Loucy (cell line): ENCODE measurements at regions not wholly inside any gene's neighbourhood (a gene's known extent, or its start where the extent isn't known, plus 50 kb on each side); places are given as distances from the start of the nearest gene placed in this dataset.

Source experiments
- H2AFZ ChIP-seq: fragments of 200-600 bp; sonication (generic); 2 replicates; pipeline ENCODE4 v1.6.0; 2016; ENCODE audit warnings: antibody characterized with exemption, mild to moderate bottlenecking, low read length, moderate library complexity
- H3F3A ChIP-seq: fragments of 200-600 bp; 2 replicates; pipeline ENCODE4 v1.6.0; 2016; ENCODE audit warnings: antibody characterized with exemption, low read depth, mild to moderate bottlenecking
- H3K27me3 ChIP-seq: fragments of 200-600 bp; sonication (generic); 2 replicates; pipeline ENCODE4 v1.6.1; 2014; ENCODE audit warnings: low read length, mild to moderate bottlenecking; ENCODE audit not compliant: insufficient read depth, poor library complexity, severe bottlenecking
- H3K36me3 ChIP-seq: fragments of 200-600 bp; sonication (generic); 2 replicates; pipeline ENCODE4 v1.6.1; 2016; ENCODE audit warnings: low read length; ENCODE audit not compliant: insufficient read depth
- H3K4me1 ChIP-seq: fragments of 200-600 bp; sonication (generic); 2 replicates; pipeline ENCODE4 v1.5.1; 2014; ENCODE audit warnings: low read length, mild to moderate bottlenecking; ENCODE audit not compliant: insufficient read depth, poor library complexity, severe bottlenecking
- H3K4me2 ChIP-seq: fragments of 200-600 bp; sonication (generic); 2 replicates; pipeline ENCODE4 v1.6.0; 2014; ENCODE audit warnings: antibody characterized with exemption, low read length, low read depth, mild to moderate bottlenecking; ENCODE audit not compliant: poor library complexity, severe bottlenecking
- H3K4me3 ChIP-seq: fragments of 200-600 bp; sonication (generic); 2 replicates; pipeline ENCODE4 v1.5.1; 2014; ENCODE audit warnings: low read length, mild to moderate bottlenecking, mixed read lengths; ENCODE audit not compliant: poor library complexity, severe bottlenecking
- H3K79me2 ChIP-seq: fragments of 200-600 bp; sonication (generic); 2 replicates; pipeline ENCODE4 v1.6.1; 2014; ENCODE audit warnings: low read length; ENCODE audit not compliant: insufficient read depth
- H3K9ac ChIP-seq: fragments of 200-600 bp; sonication (generic); 2 replicates; pipeline ENCODE4 v1.6.0; 2014; ENCODE audit warnings: mild to moderate bottlenecking, low read depth, low read length, moderate library complexity; ENCODE audit not compliant: poor library complexity, severe bottlenecking
- H3K9me2 ChIP-seq: fragments of 200-600 bp; sonication (generic); replicated peaks from 2 replicates; pipeline ENCODE4 v1.6.1; 2016; ENCODE audit warnings: low read depth, low read length, mixed read lengths
- H3K9me3 ChIP-seq: fragments of 200-600 bp; sonication (generic); 2 replicates; pipeline ENCODE4 v1.6.1; 2014; ENCODE audit warnings: mild to moderate bottlenecking, antibody characterized with exemption, low read length, low read depth; ENCODE audit not compliant: insufficient read depth
- H4K20me1 ChIP-seq: fragments of 200-600 bp; sonication (generic); 2 replicates; pipeline ENCODE4 v1.6.0; 2014; ENCODE audit warnings: antibody characterized with exemption, low read length, mild to moderate bottlenecking; ENCODE audit not compliant: insufficient read depth, poor library complexity, severe bottlenecking
- EZH2phosphoT487 ChIP-seq: fragments of 200-600 bp; IDR thresholded peaks from 2 replicates; pipeline ENCODE4 v1.6.1; 2018; ENCODE audit warnings: antibody characterized with exemption, mild to moderate bottlenecking, moderate library complexity, borderline replicate concordance
- TF ChIP-seq, protein P1 (sequence below): fragments of 200-600 bp; sonication (generic); conservative IDR thresholded peaks from 2 replicates; pipeline ENCODE4 v1.5.1; 2014; ENCODE audit warnings: mild to moderate bottlenecking, antibody characterized with exemption, low read length

GRCh38 chr1:79113836-79114235 is 107.3 kb upstream of the ADGRL4 start:
- Histone ChIP-seq H4K20me1 (no peaks in the 10 kb centered on the region), H3K79me2 (no peaks in the 10 kb centered on the region), H3F3A (no peaks in the 10 kb centered on the region), H3K27me3 (no peaks in the 10 kb centered on the region), H3K9me2 (0 out of 2 replicates have a peak, but pooled peaks cover 5% of the 10 kb centered on the region), H3K9ac (no peak overlapping the region), H3K36me3 (no peaks in the 10 kb centered on the region), H3K4me1 (no peaks in the 10 kb centered on the region), H2AFZ (no peak overlapping the region), H3K4me3 (no peak overlapping the region), H3K9me3 (0 out of 2 replicates have a peak, but pooled peaks cover 2% of the 10 kb centered on the region), H3K4me2 (no peak overlapping the region)
- TF ChIP-seq, protein P1, sequence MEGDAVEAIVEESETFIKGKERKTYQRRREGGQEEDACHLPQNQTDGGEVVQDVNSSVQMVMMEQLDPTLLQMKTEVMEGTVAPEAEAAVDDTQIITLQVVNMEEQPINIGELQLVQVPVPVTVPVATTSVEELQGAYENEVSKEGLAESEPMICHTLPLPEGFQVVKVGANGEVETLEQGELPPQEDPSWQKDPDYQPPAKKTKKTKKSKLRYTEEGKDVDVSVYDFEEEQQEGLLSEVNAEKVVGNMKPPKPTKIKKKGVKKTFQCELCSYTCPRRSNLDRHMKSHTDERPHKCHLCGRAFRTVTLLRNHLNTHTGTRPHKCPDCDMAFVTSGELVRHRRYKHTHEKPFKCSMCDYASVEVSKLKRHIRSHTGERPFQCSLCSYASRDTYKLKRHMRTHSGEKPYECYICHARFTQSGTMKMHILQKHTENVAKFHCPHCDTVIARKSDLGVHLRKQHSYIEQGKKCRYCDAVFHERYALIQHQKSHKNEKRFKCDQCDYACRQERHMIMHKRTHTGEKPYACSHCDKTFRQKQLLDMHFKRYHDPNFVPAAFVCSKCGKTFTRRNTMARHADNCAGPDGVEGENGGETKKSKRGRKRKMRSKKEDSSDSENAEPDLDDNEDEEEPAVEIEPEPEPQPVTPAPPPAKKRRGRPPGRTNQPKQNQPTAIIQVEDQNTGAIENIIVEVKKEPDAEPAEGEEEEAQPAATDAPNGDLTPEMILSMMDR: no peak
- no peak for TF ChIP-seq EZH2phosphoT487

GRCh38 chr1:79110749-79111148 is 104.2 kb upstream of the ADGRL4 start:
- H4K20me1 ChIP-seq: no peaks in the 10 kb centered on the region
- no peaks in the 10 kb centered on the region for H3K27me3 ChIP-seq
- 0 out of 2 replicates have a peak, but pooled peaks cover 5% of the 10 kb centered on the region for H3K9me2 ChIP-seq
- no peak overlapping the region for H3K4me3 ChIP-seq
- H3K4me1 ChIP-seq: no peaks in the 10 kb centered on the region
- no peaks in the 10 kb centered on the region for H3K36me3 ChIP-seq
- H3F3A ChIP-seq: no peaks in the 10 kb centered on the region
- no peak overlapping the region for H3K9ac ChIP-seq
- H3K9me3 ChIP-seq: 0 out of 2 replicates have a peak, but pooled peaks cover 2% of the 10 kb centered on the region
- H3K79me2 ChIP-seq: no peaks in the 10 kb centered on the region
- no peak overlapping the region for H3K4me2 ChIP-seq
- no peak overlapping the region for H2AFZ ChIP-seq
- TF ChIP-seq, protein P1: no peak
- TF ChIP-seq EZH2phosphoT487: no peak

DNA sequence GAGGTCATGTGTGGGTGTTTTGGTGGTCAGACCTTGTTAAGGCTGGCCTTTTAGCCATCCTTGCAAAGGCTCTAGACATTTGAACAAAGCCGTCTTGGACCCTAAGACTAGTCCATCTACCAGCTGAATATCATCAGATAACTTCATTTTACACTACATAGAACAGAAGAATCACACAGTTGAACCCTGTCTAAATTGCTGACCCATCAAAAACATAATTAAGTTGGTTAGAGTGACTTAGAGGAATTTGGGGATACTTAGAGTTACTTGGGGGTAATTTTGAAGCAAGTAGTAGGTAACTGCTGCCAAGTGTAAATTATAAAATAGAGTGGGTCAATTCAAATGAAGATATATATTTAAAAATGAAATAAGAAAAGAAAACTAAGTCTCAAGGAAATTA is 102.9 kb upstream of the ADGRL4 start:
- H3K9ac ChIP-seq: no peak overlapping the region
- 0 out of 2 replicates have a peak, but pooled peaks cover 2% of the 10 kb centered on the region for H3K9me3 ChIP-seq
- H3K4me1 ChIP-seq: no peaks in the 10 kb centered on the region
- H3K4me2 ChIP-seq: no peak overlapping the region
- no peaks in the 10 kb centered on the region for H3F3A ChIP-seq
- no peaks in the 10 kb centered on the region for H4K20me1 ChIP-seq
- no peaks in the 10 kb centered on the region for H3K36me3 ChIP-seq
- TF ChIP-seq EZH2phosphoT487: no peak
- TF ChIP-seq, protein P1: no peak
- H2AFZ ChIP-seq: no peak overlapping the region
- H3K9me2 ChIP-seq: 0 out of 2 replicates have a peak, but pooled peaks cover 5% of the 10 kb centered on the region
- no peaks in the 10 kb centered on the region for H3K79me2 ChIP-seq
- H3K27me3 ChIP-seq: no peaks in the 10 kb centered on the region
- no peak overlapping the region for H3K4me3 ChIP-seq
